Astrocyte (in vitro differentiated cells and primary cell): ENCODE measurements at regions not wholly inside any gene's neighbourhood (a gene's known extent, or its start where the extent isn't known, plus 50 kb on each side); places are given as distances from the start of the nearest gene placed in this dataset.
"Not testable (repeated sequence)": the region's sequence is repeated elsewhere in the genome, so short reads cannot be mapped to it uniquely, and the experiment has no call there.

Source experiments
- DNase-seq: peaks from one replicate; pipeline ENCODE4 v3.0.0-alpha.2; 2010; ENCODE audit warnings: low read depth
- FAIRE-seq: peaks from 2 replicates; lab custom pipeline; 2011; peaks lifted over from hg19 to GRCh38; lab: Jason Lieb, UNC
- H2AFZ ChIP-seq: 2 replicates; pipeline ENCODE4 v1.6.0; 2012; ENCODE audit warnings: low read depth, low read length, inconsistent platforms
- H3K27ac ChIP-seq: 2 replicates; pipeline ENCODE4 v1.5.1; 2011; ENCODE audit warnings: low read depth, low read length, inconsistent platforms
- H3K27me3 ChIP-seq: 2 replicates; pipeline ENCODE4 v1.6.0; 2011; ENCODE audit warnings: low read length, inconsistent platforms; ENCODE audit not compliant: insufficient read depth
- H3K36me3 ChIP-seq: 2 replicates; pipeline ENCODE4 v1.5.1; 2011; ENCODE audit warnings: low read length, inconsistent platforms; ENCODE audit not compliant: insufficient read depth
- H3K4me1 ChIP-seq: 2 replicates; pipeline ENCODE4 v1.5.1; 2011; ENCODE audit warnings: low read length, inconsistent platforms; ENCODE audit not compliant: insufficient read depth
- H3K4me2 ChIP-seq: 2 replicates; pipeline ENCODE4 v1.6.0; 2012; ENCODE audit warnings: low read length, inconsistent platforms
- H3K4me3 ChIP-seq: 2 replicates; pipeline ENCODE4 v1.5.1; 2011; ENCODE audit warnings: low read depth, mild to moderate bottlenecking, low read length, inconsistent platforms; ENCODE audit not compliant: insufficient read depth
- H3K79me2 ChIP-seq: 2 replicates; pipeline ENCODE4 v1.6.0; 2012; ENCODE audit warnings: mild to moderate bottlenecking, low read length, inconsistent platforms; ENCODE audit not compliant: insufficient read depth
- H3K9ac ChIP-seq: 2 replicates; pipeline ENCODE4 v1.6.0; 2012; ENCODE audit warnings: mild to moderate bottlenecking, low read length, inconsistent platforms
- H3K9me3 ChIP-seq: 2 replicates; pipeline ENCODE4 v1.5.1; 2012; ENCODE audit warnings: low read depth, mild to moderate bottlenecking, low read length, inconsistent platforms; ENCODE audit not compliant: insufficient read depth
- H4K20me1 ChIP-seq: 2 replicates; pipeline ENCODE4 v1.6.0; 2012; ENCODE audit warnings: low read length, inconsistent platforms; ENCODE audit not compliant: insufficient read depth
- H3K27ac Mint-ChIP-seq: one replicate; pipeline ENCODE4 v1.8.0; 2021; ENCODE audit warnings: mild to moderate bottlenecking, mixed read lengths; ENCODE audit not compliant: unreplicated experiment
- H3K27me3 Mint-ChIP-seq: one replicate; pipeline ENCODE4 v1.8.0; 2021; ENCODE audit warnings: low read depth, mixed read lengths; ENCODE audit not compliant: unreplicated experiment
- H3K36me3 Mint-ChIP-seq: one replicate; pipeline ENCODE4 v1.8.0; 2021; ENCODE audit warnings: low read depth, mixed read lengths; ENCODE audit not compliant: unreplicated experiment
- H3K4me1 Mint-ChIP-seq: one replicate; pipeline ENCODE4 v1.8.0; 2021; ENCODE audit warnings: low read depth, mixed read lengths; ENCODE audit not compliant: unreplicated experiment
- H3K4me3 Mint-ChIP-seq: one replicate; pipeline ENCODE4 v1.8.0; 2021; ENCODE audit warnings: mild to moderate bottlenecking, moderate library complexity, mixed read lengths; ENCODE audit not compliant: unreplicated experiment
- H3K9me3 Mint-ChIP-seq: one replicate; pipeline ENCODE4 v1.8.0; 2021; ENCODE audit warnings: mild to moderate bottlenecking, mixed read lengths; ENCODE audit not compliant: unreplicated experiment
- EZH2 ChIP-seq: IDR thresholded peaks from 2 replicates; pipeline ENCODE4 v1.6.1; 2012; ENCODE audit warnings: mild to moderate bottlenecking, low read length, inconsistent platforms; ENCODE audit not compliant: insufficient read depth
- TF ChIP-seq, protein P1 (sequence below): IDR thresholded peaks from 2 replicates; pipeline ENCODE4 v1.5.1; 2011; ENCODE audit warnings: low read depth, mild to moderate bottlenecking, inconsistent platforms, low read length, moderate library complexity; ENCODE audit not compliant: insufficient read depth

DNA sequence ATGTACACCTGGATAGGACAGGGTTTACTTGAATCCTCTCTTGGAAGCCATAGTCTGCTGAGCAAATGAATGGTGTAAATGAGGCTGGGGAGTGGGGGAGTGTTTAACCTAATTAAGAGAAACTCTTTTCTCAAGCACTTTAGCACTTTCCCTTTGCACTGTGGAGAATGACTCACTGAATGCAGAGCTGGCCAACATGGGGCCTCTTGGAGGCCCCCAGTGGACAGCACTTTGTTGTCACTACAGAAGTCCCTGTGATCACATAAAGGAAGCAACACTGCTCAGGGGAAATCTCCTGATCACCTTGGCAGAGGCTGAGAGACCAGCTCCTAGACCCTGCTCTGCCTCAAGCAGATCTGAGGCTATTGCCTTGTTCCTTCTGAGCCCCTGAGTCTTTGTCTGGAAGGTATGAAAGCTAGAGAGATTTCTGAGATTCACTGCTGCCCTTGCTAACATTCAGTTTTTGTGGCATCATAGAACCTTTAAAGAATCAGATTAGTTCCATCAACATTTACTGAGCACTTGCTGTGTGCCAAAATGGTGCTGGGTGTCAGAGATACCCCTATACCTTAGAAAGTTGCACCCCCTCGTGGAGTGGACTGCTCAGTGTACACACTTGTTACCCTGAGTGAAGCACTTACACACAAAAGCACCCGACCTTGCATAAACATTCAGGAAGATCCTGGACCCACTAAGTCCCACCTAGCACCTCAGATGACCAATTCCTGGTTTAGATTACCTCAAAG, 230.1 kb upstream of the CCL2 start:
- FAIRE-seq, result no peak
- Histone ChIP-seq H4K20me1 (no peaks in the 10 kb centered on the region), H3K4me2 (no peak overlapping the region), H3K9ac (no peak overlapping the region), H3K4me1 (no peaks in the 10 kb centered on the region), H3K4me3 (no peak overlapping the region), H3K27me3 (no peaks in the 10 kb centered on the region), H3K79me2 (no peaks in the 10 kb centered on the region), H3K27ac (no peak overlapping the region), H3K36me3 (no peaks in the 10 kb centered on the region), H3K9me3 (peaks cover 3% of the 10 kb centered on the region), H2AFZ (no peak overlapping the region)
- Mint-ChIP-seq H3K27ac (no peak overlapping the region), H3K4me1 (peaks cover 3% of the 10 kb centered on the region), H3K36me3 (no peaks in the 10 kb centered on the region), H3K27me3 (peaks cover 21% of the 10 kb centered on the region), H3K9me3 (peaks cover 6% of the 10 kb centered on the region), H3K4me3 (no peak overlapping the region)
- TF ChIP-seq EZH2, result no peak
- TF ChIP-seq, protein P1, sequence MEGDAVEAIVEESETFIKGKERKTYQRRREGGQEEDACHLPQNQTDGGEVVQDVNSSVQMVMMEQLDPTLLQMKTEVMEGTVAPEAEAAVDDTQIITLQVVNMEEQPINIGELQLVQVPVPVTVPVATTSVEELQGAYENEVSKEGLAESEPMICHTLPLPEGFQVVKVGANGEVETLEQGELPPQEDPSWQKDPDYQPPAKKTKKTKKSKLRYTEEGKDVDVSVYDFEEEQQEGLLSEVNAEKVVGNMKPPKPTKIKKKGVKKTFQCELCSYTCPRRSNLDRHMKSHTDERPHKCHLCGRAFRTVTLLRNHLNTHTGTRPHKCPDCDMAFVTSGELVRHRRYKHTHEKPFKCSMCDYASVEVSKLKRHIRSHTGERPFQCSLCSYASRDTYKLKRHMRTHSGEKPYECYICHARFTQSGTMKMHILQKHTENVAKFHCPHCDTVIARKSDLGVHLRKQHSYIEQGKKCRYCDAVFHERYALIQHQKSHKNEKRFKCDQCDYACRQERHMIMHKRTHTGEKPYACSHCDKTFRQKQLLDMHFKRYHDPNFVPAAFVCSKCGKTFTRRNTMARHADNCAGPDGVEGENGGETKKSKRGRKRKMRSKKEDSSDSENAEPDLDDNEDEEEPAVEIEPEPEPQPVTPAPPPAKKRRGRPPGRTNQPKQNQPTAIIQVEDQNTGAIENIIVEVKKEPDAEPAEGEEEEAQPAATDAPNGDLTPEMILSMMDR, result no peak
- DNase-seq, result no peak

DNA sequence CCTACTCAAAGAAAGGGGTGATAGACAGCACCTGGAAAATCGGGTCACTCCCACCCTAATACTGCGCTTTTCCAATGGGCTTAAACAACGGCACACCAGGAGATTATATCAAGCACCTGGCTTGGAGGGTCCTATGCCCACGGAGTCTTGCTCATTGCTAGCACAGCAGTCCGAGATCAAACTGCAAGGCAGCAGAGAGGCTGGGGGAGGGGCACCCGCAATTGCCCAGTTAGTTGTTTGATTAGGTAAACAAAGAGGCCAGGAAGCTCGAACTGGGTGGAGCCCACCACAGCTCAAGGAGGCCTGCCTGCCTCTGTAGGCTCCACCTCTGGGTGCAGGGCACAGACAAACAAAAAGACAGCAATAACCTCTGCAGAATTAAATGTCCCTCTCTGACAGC, 224.5 kb upstream of the CCL2 start:
- FAIRE-seq, H3K4me1 ChIP-seq, H4K20me1 ChIP-seq, H2AFZ ChIP-seq, H3K27ac Mint-ChIP-seq, H3K4me3 Mint-ChIP-seq, H3K9ac ChIP-seq, DNase-seq, H3K4me2 ChIP-seq, H3K4me1 Mint-ChIP-seq, H3K27ac ChIP-seq, H3K9me3 ChIP-seq, H3K36me3 ChIP-seq, H3K79me2 ChIP-seq, H3K27me3 ChIP-seq, H3K4me3 ChIP-seq, H3K36me3 Mint-ChIP-seq: not testable (repeated sequence)
- Mint-ChIP-seq H3K9me3 (peaks cover 15% of the 10 kb centered on the region), H3K27me3 (peaks cover 16% of the 10 kb centered on the region)

DNA sequence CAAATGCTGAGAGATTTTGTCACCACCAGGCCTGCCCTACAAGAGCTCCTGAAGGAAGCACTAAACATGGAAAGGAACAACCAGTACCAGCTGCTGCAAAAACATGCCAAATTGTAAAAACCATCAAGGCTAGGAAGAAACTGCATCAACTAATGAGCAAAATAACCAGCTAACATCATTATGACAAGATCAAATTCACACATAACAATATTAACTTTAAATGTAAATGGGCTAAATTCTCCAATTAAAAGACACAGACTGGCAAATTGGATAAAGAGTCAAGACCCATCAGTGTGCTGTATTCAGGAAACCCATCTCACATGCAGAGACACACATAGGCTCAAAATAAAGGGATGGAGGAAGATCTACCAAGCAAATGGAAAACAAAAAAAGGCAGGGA, 222.8 kb upstream of the CCL2 start:
- not testable (repeated sequence) for H3K27ac ChIP-seq, H3K27ac Mint-ChIP-seq, H3K9ac ChIP-seq, H3K9me3 ChIP-seq, H3K36me3 Mint-ChIP-seq, H3K4me1 ChIP-seq, H3K4me2 ChIP-seq, H4K20me1 ChIP-seq, H3K4me1 Mint-ChIP-seq, H2AFZ ChIP-seq, FAIRE-seq, H3K4me3 Mint-ChIP-seq, H3K79me2 ChIP-seq, H3K4me3 ChIP-seq, H3K36me3 ChIP-seq, H3K27me3 ChIP-seq, H3K27me3 Mint-ChIP-seq, DNase-seq
- H3K9me3 Mint-ChIP-seq, result peaks cover 15% of the 10 kb centered on the region

DNA sequence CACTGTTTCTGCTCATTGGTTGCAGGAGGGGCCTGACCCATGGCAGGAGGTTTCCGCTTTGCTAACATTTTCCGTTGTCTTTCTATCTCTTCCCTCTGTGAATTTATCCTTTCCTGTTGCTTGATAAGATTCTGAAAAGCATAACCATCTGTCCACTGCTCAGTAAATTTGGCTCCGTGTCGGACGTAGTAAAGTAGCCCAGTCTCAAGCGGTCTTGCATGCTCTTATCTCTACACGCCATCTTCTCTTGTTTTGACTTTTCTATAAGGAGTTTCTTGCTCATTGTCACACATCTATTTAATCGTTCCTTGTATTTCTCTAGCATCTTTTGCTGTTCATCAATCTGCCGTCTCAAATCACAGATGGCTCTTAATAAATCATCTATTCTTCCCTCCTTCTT, 216.3 kb upstream of the CCL2 start:
- H4K20me1 ChIP-seq, H3K4me1 ChIP-seq, FAIRE-seq, H3K27me3 Mint-ChIP-seq, H3K79me2 ChIP-seq, H3K36me3 Mint-ChIP-seq, H3K9me3 ChIP-seq, H3K4me2 ChIP-seq, H3K9ac ChIP-seq, H3K4me1 Mint-ChIP-seq, H3K4me3 Mint-ChIP-seq, H3K27ac Mint-ChIP-seq, H3K4me3 ChIP-seq, H3K9me3 Mint-ChIP-seq, H3K27me3 ChIP-seq, H2AFZ ChIP-seq, H3K27ac ChIP-seq, DNase-seq, H3K36me3 ChIP-seq: not testable (repeated sequence)

DNA sequence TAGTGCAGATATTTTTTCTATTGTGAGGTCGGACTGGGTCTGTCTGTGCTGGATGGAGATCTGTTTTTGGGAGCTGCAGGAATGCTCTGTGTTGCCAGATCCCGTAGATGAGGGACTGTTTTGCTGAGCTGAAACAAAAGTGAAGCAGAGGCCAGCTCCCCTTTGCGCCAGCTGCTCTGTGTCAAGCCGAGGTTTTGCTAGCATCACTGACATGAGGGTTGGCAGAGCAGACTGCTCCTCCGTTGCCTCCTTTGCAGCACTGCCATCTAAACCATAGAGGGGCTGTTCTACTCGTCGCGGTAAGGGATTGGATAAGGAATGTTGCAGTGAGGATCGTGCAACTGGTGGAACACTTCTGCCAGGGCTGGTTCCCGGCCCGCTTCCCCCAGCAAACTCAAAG, 215.9 kb upstream of the CCL2 start:
- H3K27ac Mint-ChIP-seq, FAIRE-seq, H3K9ac ChIP-seq, H3K4me1 Mint-ChIP-seq, H3K36me3 ChIP-seq, H3K4me3 Mint-ChIP-seq, H3K27me3 Mint-ChIP-seq, H4K20me1 ChIP-seq, H3K4me3 ChIP-seq, H3K27ac ChIP-seq, H3K4me1 ChIP-seq, H3K9me3 Mint-ChIP-seq, H3K9me3 ChIP-seq, H2AFZ ChIP-seq, H3K27me3 ChIP-seq, H3K79me2 ChIP-seq, H3K4me2 ChIP-seq, H3K36me3 Mint-ChIP-seq, DNase-seq: not testable (repeated sequence)
